GM10266 (cell line): ENCODE measurements at regions not wholly inside any gene's neighbourhood (a gene's known extent, or its start where the extent isn't known, plus 50 kb on each side); places are given as distances from the start of the nearest gene placed in this dataset.

Experiments used
- DNase-seq: peaks from one replicate; pipeline ENCODE4 v3.0.0; 2012; ENCODE audit errors: extremely low spot score
- CTCF ChIP-seq: IDR thresholded peaks from 2 replicates; pipeline ENCODE4 v1.5.1; 2012; ENCODE audit warnings: mild to moderate bottlenecking, low read depth; ENCODE audit not compliant: control insufficient read depth, insufficient read depth; ENCODE audit errors: missing control alignments

- no peak for DNase-seq
- no peak for TF ChIP-seq CTCF
These were observed 173.8 kb upstream of the PPP2R2D start for GRCh38 chr10:131726967-131727366.

- no peak for DNase-seq
- TF ChIP-seq CTCF, result no peak
These were observed 173.2 kb upstream of the PPP2R2D start for GRCh38 chr10:131727560-131727959.

GRCh38 chr10:131728286-131729228 lies 172.3 kb upstream of the PPP2R2D start:
- DNase-seq, result no peak
- TF ChIP-seq CTCF, result no peak

- TF ChIP-seq CTCF, result no peak
- DNase-seq, result no peak
These were observed 171.4 kb upstream of the PPP2R2D start for GRCh38 chr10:131729361-131729760.

- DNase-seq, result no peak
- TF ChIP-seq CTCF, result no peak
These were observed 170.7 kb upstream of the PPP2R2D start for GRCh38 chr10:131729938-131730660.

- no peak for TF ChIP-seq CTCF
- no peak for DNase-seq
These were observed 169.9 kb upstream of the PPP2R2D start for GRCh38 chr10:131730771-131731497.
